IMR-90 (cell line): ENCODE measurements at regions not wholly inside any gene's neighbourhood (a gene's known extent, or its start where the extent isn't known, plus 50 kb on each side); places are given as distances from the start of the nearest gene placed in this dataset.

Source experiments
- ATAC-seq: fragments of 200-7000 bp; cut with Tn5 transposase; 2 replicates; pipeline ENCODE4 v1.9.1; 2020; ENCODE audit warnings: low read depth, mild to moderate bottlenecking, moderate library complexity
- BruUV-seq: library from RNA; stranded (reverse); fragments of 400-500 nt; replicated peaks from 2 replicates; lab custom pipeline; 2021; lab: Mats Ljungman, UMichigan
- CTCF ChIA-PET: fragments of 300-600 bp; formaldehyde crosslinking; extraction: SDS; loops from one replicate; lab custom pipeline; 2021; ENCODE audit warnings: antibody characterized with exemption; lab: Yijun Ruan, JAX
- POLR2A ChIA-PET: fragments of 300-600 bp; sonication (Branson Sonifier 250); formaldehyde crosslinking; loops from one replicate; lab custom pipeline; 2022; ENCODE audit warnings: antibody characterized with exemption; ENCODE audit not compliant: unreplicated experiment; lab: Charles Lee
- DNase-seq: peaks from one replicate; pipeline ENCODE4 v3.0.0; 2013
- H2AFZ ChIP-seq: replicated peaks from 2 replicates; pipeline ENCODE3; 2013; ENCODE audit warnings: low read length, mild to moderate bottlenecking; ENCODE audit not compliant: poor library complexity
- H2AK5ac ChIP-seq: 2 replicates; pipeline ENCODE4 v1.6.1; 2013; ENCODE audit warnings: low read depth, low read length, inconsistent platforms
- H2AK9ac ChIP-seq: replicated peaks from 2 replicates; pipeline ENCODE3; 2013; ENCODE audit warnings: mild to moderate bottlenecking, low read depth, low read length, moderate library complexity; ENCODE audit not compliant: poor library complexity
- H2BK120ac ChIP-seq: 2 replicates; pipeline ENCODE4 v1.6.1; 2013; ENCODE audit warnings: low read depth, low read length, inconsistent platforms
- H2BK15ac ChIP-seq: 3 replicates; pipeline ENCODE4 v1.6.1; 2013; ENCODE audit warnings: low read depth, low read length, inconsistent platforms
- H2BK20ac ChIP-seq: 2 replicates; pipeline ENCODE4 v1.6.1; 2013; ENCODE audit warnings: low read depth, mild to moderate bottlenecking, inconsistent platforms, low read length, moderate library complexity
- H2BK5ac ChIP-seq: 2 replicates; pipeline ENCODE4 v1.6.1; 2013; ENCODE audit warnings: mild to moderate bottlenecking, low read depth, low read length, inconsistent platforms; ENCODE audit not compliant: poor library complexity, severe bottlenecking
- H3K14ac ChIP-seq: replicated peaks from 2 replicates; pipeline ENCODE4 v1.6.1; 2013; ENCODE audit warnings: low read depth, low read length, inconsistent platforms
- H3K18ac ChIP-seq: 2 replicates; pipeline ENCODE4 v1.6.1; 2013; ENCODE audit warnings: low read depth, low read length, control low read depth
- H3K23ac ChIP-seq: 2 replicates; pipeline ENCODE4 v1.6.1; 2013; ENCODE audit warnings: low read depth, low read length, inconsistent platforms
- H3K27ac ChIP-seq: 2 replicates; pipeline ENCODE4 v1.5.1; 2013; ENCODE audit warnings: mild to moderate bottlenecking, control low read depth, low read length; ENCODE audit not compliant: insufficient read depth
- H3K27me3 ChIP-seq: 2 replicates; pipeline ENCODE4 v1.6.1; 2013; ENCODE audit warnings: low read length; ENCODE audit not compliant: control insufficient read depth, insufficient read depth
- H3K36me3 ChIP-seq: 2 replicates; pipeline ENCODE4 v1.6.1; 2013; ENCODE audit warnings: low read length, mixed read lengths; ENCODE audit not compliant: control insufficient read depth, insufficient read depth
- H3K4ac ChIP-seq: 2 replicates; pipeline ENCODE4 v1.6.1; 2013; ENCODE audit warnings: low read depth, low read length, inconsistent platforms
- H3K4me1 ChIP-seq: 2 replicates; pipeline ENCODE4 v1.6.1; 2013; ENCODE audit warnings: low read length, mixed read lengths; ENCODE audit not compliant: control insufficient read depth, insufficient read depth
- H3K4me2 ChIP-seq: 2 replicates; pipeline ENCODE4 v1.6.1; 2013; ENCODE audit warnings: low read depth, mild to moderate bottlenecking, control low read depth, low read length, moderate library complexity
- H3K4me3 ChIP-seq: 2 replicates; pipeline ENCODE4 v1.5.1; 2013; ENCODE audit warnings: low read depth, mild to moderate bottlenecking, control low read depth, low read length, moderate library complexity; ENCODE audit not compliant: insufficient read depth
- H3K56ac ChIP-seq: 2 replicates; pipeline ENCODE4 v1.6.1; 2013; ENCODE audit warnings: low read length, inconsistent platforms; ENCODE audit not compliant: insufficient read depth; ENCODE audit errors: extremely low read depth
- H3K79me1 ChIP-seq, 2 experiments: 2 replicates each; pipeline ENCODE4 v1.6.1; 2013; ENCODE audit warnings: low read length in 2 of 2, inconsistent platforms in 1 of 2, low read depth in 1 of 2
- H3K9ac ChIP-seq: 2 replicates; pipeline ENCODE4 v1.6.1; 2013; ENCODE audit warnings: low read depth, low read length, control low read depth
- H3K9me1 ChIP-seq: 2 replicates; pipeline ENCODE4 v1.6.1; 2013; ENCODE audit warnings: low read length, inconsistent platforms; ENCODE audit not compliant: insufficient read depth
- H3K9me3 ChIP-seq: 2 replicates; pipeline ENCODE4 v1.6.1; 2013; ENCODE audit warnings: low read length; ENCODE audit not compliant: control insufficient read depth, insufficient read depth
- H4K20me1 ChIP-seq: 2 replicates; pipeline ENCODE4 v1.6.1; 2013; ENCODE audit warnings: low read length, inconsistent platforms; ENCODE audit not compliant: insufficient read depth
- H4K5ac ChIP-seq: 2 replicates; pipeline ENCODE4 v1.6.1; 2013; ENCODE audit warnings: mild to moderate bottlenecking, low read depth, low read length, control low read depth
- H4K8ac ChIP-seq, 2 experiments: 2 replicates each; pipeline ENCODE4 v1.6.1; 2013; ENCODE audit warnings: low read depth in 2 of 2, low read length in 2 of 2, control low read depth in 1 of 2, inconsistent platforms in 1 of 2
- H4K91ac ChIP-seq: 2 replicates; pipeline ENCODE4 v1.6.1; 2013; ENCODE audit warnings: low read depth, low read length, inconsistent platforms; ENCODE audit not compliant: insufficient read depth
- RCOR1 ChIP-seq: IDR thresholded peaks from 2 replicates; pipeline ENCODE4 v1.6.1; 2012; ENCODE audit warnings: mild to moderate bottlenecking, low read length, improper control_type of control experiment; ENCODE audit not compliant: insufficient replicate concordance
- USF2 ChIP-seq: fragments of 150-350 bp; IDR thresholded peaks from 2 replicates; pipeline ENCODE4 v1.6.1; 2017; ENCODE audit warnings: mild to moderate bottlenecking, antibody characterized with exemption, low read length, low read depth
- WGBS, 2 experiments: methylation state at CpG; one replicate each; pipeline versions ENCODE4 v1.1.5 to v1.1.7; 2013; ENCODE audit warnings: missing lambda C conversion rate in 2 of 2; ENCODE audit not compliant: insufficient read length in 1 of 2; ENCODE audit errors: extremely low coverage in 2 of 2; 5-methylcytosine and 5-hydroxymethylcytosine counted together
- dilution Hi-C: fragments of 300-500 bp; cut with HindIII; formaldehyde crosslinking; loops from one replicate; pipeline ENCODE4 v1.14.3; 2018; ENCODE audit warnings: low sequenced_read_pairs; ENCODE audit not compliant: unreplicated experiment
- in situ Hi-C: fragments of 300-500 bp; cut with MboI; formaldehyde crosslinking; loops from 3 replicates; pipeline ENCODE4 v1.14.3; 2019; ENCODE audit warnings: low sequenced_read_pairs, inconsistent platforms, mixed read lengths
- intact Hi-C: fragments of 100-400 bp; cut with micrococcal nuclease; formaldehyde crosslinking; loops from 2 replicates; pipeline ENCODE4 v1.10.0; 2022

DNA sequence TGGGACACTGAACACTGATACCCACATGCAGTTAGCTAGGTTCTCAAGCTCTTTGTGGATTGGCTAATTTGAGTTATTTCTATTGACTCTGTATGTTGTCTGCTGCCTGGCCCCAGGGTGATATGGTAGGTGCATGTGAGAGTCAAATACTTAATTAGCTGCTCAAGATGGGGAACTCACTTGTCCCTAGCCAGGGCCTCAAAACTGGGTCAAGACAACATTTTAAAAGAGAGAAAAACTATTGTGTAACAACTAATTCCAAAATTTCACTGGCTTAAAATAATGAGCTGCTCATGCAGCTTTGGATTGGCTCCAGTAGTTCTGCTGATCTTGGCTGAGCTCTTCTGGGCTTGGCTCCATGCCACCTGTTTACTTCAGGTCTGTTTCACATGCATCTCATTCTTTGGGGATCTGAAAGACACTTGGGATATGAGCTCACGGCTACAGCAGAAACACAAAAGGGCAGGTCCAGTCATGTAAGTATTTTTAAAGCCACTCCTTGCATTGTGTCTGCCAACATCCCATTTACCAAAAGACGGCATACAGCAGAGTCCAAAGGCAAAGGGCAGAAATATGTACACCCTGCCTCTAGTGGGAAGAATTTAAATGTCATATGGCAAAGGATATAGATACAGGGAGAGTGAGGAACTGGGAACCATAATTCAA, 716.8 kb downstream of the SUCLG1 start:
- Histone ChIP-seq H3K14ac (no peak overlapping the region), H3K56ac (no peak overlapping the region), H2AK9ac (no peak overlapping the region), H3K9ac (no peak overlapping the region), H3K4me3 (no peak overlapping the region), H3K9me3 (no peaks in the 10 kb centered on the region), H2AK5ac (no peak overlapping the region), H3K18ac (no peak overlapping the region), H3K36me3 (no peaks in the 10 kb centered on the region), H3K27me3 (no peaks in the 10 kb centered on the region), H4K8ac (no peak overlapping the region), H2BK120ac (no peak overlapping the region), H2AFZ (no peak overlapping the region), H4K5ac (no peak overlapping the region), H3K23ac (no peak overlapping the region), H3K4me1 (no peaks in the 10 kb centered on the region), H3K79me1 (no peaks in the 10 kb centered on the region), H2BK5ac (no peak overlapping the region), H4K20me1 (no peaks in the 10 kb centered on the region), H3K4me2 (no peak overlapping the region), H2BK20ac (no peak overlapping the region), H3K27ac (no peak overlapping the region), H3K9me1 (no peaks in the 10 kb centered on the region), H2BK15ac (no peak overlapping the region), H3K4ac (no peak overlapping the region), H4K91ac (no peak overlapping the region)
- ChIA-PET POLR2A (no interaction called here), CTCF (no interaction called here)
- no peak for ATAC-seq
- TF ChIP-seq RCOR1: no peak
- no peak for TF ChIP-seq USF2
- dilution Hi-C loops: no loop called here
- BruUV-seq: no TSS peak
- no CpG with 5 or more reads among the region's 2 CpGs for WGBS, 2 experiments
- intact Hi-C loops: no loop called here
- no peak for DNase-seq
- in situ Hi-C loops: no loop called here
